Ovary (tissue), 3 donors: ENCODE measurements at regions not wholly inside any gene's neighbourhood (a gene's known extent, or its start where the extent isn't known, plus 50 kb on each side); places are given as distances from the start of the nearest gene placed in this dataset.

Experiments
- POLR2A ChIP-seq: fragments of 450-650 bp; IDR thresholded peaks from one replicate; pipeline ENCODE4 v1.6.1; 2017; ENCODE audit warnings: antibody characterized with exemption, mild to moderate bottlenecking, moderate library complexity
- TF ChIP-seq, protein P1 (sequence below), 3 donors: fragments of 450-650 bp in 2 of 3; fragments of 200-600 bp in 1 of 3; IDR thresholded peaks; one replicate each; pipeline versions ENCODE4 v1.5.1 to v1.8.0; 2016 to 2022; ENCODE audit warnings: antibody characterized with exemption in 3 of 3, mild to moderate bottlenecking in 1 of 3
- donor health status: DM: no; HTN: no; CAD: no.

DNA sequence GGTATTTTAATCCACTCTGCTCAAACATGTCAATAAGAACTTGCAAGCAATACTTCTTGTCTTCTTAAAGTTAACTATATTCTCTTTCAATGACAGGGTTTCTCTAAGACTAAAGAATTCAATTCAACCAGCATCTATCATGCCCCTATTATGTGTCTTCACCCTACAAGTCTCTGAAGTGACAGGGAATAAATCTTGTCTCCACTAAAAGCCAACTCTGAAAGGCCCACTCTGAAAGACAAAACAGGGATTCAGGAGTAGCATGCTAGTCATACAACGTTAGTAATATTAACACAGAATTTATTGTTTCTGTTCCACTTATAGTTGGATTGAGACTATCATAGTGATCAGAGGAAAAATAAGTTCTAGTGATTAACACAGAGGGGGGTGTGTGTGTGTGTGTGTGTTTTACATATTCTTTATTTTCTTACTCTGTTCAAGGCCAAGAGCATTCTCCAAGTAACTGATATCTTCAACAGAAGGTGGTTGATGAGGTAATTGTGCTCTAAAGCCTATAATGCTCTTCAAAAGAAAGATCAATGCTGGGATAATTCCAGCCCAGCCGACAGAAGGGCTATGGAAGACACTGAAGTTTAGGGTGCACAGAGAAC, 122.4 kb upstream of the DCLK2 start:
- TF ChIP-seq, protein P1, sequence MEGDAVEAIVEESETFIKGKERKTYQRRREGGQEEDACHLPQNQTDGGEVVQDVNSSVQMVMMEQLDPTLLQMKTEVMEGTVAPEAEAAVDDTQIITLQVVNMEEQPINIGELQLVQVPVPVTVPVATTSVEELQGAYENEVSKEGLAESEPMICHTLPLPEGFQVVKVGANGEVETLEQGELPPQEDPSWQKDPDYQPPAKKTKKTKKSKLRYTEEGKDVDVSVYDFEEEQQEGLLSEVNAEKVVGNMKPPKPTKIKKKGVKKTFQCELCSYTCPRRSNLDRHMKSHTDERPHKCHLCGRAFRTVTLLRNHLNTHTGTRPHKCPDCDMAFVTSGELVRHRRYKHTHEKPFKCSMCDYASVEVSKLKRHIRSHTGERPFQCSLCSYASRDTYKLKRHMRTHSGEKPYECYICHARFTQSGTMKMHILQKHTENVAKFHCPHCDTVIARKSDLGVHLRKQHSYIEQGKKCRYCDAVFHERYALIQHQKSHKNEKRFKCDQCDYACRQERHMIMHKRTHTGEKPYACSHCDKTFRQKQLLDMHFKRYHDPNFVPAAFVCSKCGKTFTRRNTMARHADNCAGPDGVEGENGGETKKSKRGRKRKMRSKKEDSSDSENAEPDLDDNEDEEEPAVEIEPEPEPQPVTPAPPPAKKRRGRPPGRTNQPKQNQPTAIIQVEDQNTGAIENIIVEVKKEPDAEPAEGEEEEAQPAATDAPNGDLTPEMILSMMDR (IDR thresholded peaks at IDR 0.05): no peak
- TF ChIP-seq POLR2A: no peak
